ENCODE measurements at regions not wholly inside any gene's neighbourhood (a gene's known extent, or its start where the extent isn't known, plus 50 kb on each side); places are given as distances from the start of the nearest gene placed in this dataset.

DNA sequence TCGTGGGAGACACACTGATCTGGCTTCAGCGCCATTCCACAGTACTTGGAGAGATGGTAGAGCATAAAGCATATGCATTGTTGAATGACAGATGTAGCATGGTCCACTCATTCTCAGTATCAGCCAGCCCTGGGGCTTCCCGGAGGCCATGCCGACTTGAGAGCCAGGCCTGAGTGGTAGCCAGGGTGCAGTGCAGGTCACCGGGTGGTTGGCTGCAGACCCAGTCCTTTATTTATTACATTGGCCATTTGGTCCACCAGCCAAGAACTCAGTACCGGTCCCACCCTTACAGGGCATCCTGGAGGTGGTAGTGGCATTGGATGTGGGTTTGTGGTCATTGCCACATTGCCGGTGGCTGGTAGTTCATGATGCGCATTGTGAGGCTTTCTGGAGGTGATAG lies 121.6 kb upstream of the RTL1 start:
- TF ChIP-seq GATA3 (IDR thresholded peaks at IDR 0.05; ENCODE audit: low read depth, low read length) (no peak), GATA2 (IDR thresholded peaks at IDR 0.05; ENCODE audit: low read depth, low read length) (no peak)

DNA sequence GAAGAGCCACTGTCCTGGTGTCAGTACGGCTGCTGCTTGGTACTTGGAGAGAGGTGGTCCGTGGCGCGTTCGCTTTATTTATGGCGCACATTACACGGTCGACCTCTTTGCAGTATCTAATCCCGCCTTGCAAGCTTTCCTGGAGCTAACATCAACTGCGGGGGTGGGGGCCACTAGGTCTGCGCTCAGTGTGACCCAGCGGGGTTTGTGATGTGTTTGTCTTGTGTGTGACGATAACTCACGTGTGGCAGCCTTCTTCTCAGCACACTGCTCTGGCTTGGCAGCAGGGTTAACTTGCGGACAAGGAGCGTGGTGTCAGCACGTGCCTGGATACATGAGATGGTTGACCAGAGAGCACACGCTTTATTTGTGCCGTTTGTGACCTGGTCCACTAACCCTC lies 122.2 kb upstream of the RTL1 start:
- TF ChIP-seq GATA2 (IDR thresholded peaks at IDR 0.05; ENCODE audit: low read depth, low read length) (no peak), GATA3 (IDR thresholded peaks at IDR 0.05; ENCODE audit: low read depth, low read length) (no peak)

- no peak for TF ChIP-seq GATA2 (IDR thresholded peaks at IDR 0.05; ENCODE audit: low read depth, low read length)
- no peak for TF ChIP-seq GATA3 (IDR thresholded peaks at IDR 0.05; ENCODE audit: low read depth, low read length)
These were observed 122.8 kb upstream of the RTL1 start for GRCh38 chr14:101026341-101026740.

DNA sequence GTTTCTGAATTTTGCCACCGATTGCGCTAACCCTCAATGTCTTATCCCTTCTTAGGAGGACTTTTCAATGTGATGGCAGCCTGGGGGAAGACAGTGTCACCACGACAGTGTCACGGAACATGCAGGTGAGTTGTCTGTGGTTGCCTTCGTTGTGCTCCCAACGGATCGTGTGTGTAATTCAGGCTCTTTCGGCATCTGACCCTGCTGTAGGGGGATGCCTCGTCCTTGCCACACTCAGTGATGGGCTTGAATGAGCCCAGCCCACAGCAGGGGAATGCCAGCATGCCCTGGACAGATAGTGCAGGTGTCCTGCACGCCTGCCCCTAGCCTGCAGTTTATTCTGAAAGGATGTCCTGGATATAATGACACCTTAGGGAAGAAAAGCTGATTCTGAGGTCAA lies 123.8 kb upstream of the RTL1 start:
- TF ChIP-seq GATA2 (IDR thresholded peaks at IDR 0.05; ENCODE audit: low read depth, low read length) (no peak), GATA3 (IDR thresholded peaks at IDR 0.05; ENCODE audit: low read depth, low read length) (no peak)

GRCh38 chr14:101027966-101028365 lies 124.4 kb upstream of the RTL1 start:
- TF ChIP-seq GATA3 (IDR thresholded peaks at IDR 0.05; ENCODE audit: low read depth, low read length) (no peak), GATA2 (IDR thresholded peaks at IDR 0.05; ENCODE audit: low read depth, low read length) (no peak)

DNA sequence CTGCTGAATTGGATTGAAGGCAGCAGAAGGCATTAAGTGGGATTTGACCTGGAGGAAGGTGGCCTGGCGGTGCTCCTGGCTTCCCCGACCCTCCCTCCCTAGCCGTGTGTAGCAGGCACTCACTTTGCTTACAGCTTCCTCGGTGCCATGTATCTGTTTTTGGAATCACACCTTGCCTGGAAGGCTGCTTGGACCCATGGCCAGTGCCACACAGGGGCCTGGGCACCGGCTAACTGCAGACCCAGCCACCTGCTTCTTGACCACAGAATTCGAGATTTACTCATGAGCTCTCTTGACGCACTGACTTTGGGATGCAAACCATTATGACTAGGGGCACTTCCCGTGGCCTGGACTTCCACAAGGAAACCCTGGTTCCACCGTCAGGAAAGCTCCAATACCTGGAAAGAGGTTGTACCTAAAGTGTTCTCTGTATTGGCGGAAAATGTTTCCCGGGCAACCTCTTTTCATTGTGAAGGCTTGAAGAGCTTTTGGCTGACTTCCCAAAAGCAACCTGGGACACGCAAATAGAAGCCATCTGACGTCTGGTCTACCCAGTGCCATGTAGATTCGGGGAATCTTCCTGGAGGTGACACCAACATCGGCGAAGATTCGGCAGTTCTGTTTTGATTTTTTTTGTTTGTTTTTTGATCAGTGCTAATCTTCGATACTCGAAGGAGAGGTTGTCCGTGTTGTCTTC lies 125.6 kb upstream of the RTL1 start:
- TF ChIP-seq GATA2 (IDR thresholded peaks at IDR 0.05; ENCODE audit: low read depth, low read length) (no peak), GATA3 (IDR thresholded peaks at IDR 0.05; ENCODE audit: low read depth, low read length) (no peak)

GRCh38 chr14:101029668-101030290 lies 126.3 kb upstream of the RTL1 start:
- TF ChIP-seq GATA2 (IDR thresholded peaks at IDR 0.05; ENCODE audit: low read depth, low read length) (no peak), GATA3 (IDR thresholded peaks at IDR 0.05; ENCODE audit: low read depth, low read length) (no peak)

GRCh38 chr14:101030586-101030985 lies 127.1 kb upstream of the RTL1 start:
- TF ChIP-seq GATA3 (IDR thresholded peaks at IDR 0.05; ENCODE audit: low read depth, low read length) = no peak
- TF ChIP-seq GATA2 (IDR thresholded peaks at IDR 0.05; ENCODE audit: low read depth, low read length) = no peak

DNA sequence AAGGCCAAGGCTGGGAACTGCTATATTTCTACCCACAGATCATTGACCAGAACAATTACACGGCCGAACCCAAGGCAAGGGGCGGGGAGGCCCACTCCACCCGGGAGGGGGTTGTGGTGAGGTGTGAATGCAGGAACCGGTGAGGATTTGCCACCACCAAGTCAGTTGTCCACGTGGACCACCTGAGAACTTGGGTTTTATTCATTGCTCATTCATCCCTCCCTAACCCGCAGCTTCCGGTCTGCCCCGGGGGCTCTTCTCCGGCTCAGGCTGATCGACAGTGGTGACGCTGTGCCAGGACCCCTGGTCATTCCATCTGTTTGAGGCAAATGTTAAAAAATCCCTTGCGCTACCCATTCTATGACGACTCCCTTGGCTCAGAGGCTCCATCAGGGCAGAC lies 127.7 kb upstream of the RTL1 start:
- TF ChIP-seq GATA2 (IDR thresholded peaks at IDR 0.05; ENCODE audit: low read depth, low read length) (no peak), GATA3 (IDR thresholded peaks at IDR 0.05; ENCODE audit: low read depth, low read length) (no peak)

- TF ChIP-seq GATA3 (IDR thresholded peaks at IDR 0.05; ENCODE audit: low read depth, low read length) = no peak
- TF ChIP-seq GATA2 (IDR thresholded peaks at IDR 0.05; ENCODE audit: low read depth, low read length) = no peak
These were observed 128.2 kb upstream of the RTL1 start for GRCh38 chr14:101031721-101032120.

GRCh38 chr14:101032433-101032832 lies 128.9 kb upstream of the RTL1 start:
- TF ChIP-seq GATA3 (IDR thresholded peaks at IDR 0.05; ENCODE audit: low read depth, low read length) (no peak), GATA2 (IDR thresholded peaks at IDR 0.05; ENCODE audit: low read depth, low read length) (no peak)

- no peak for TF ChIP-seq GATA3 (IDR thresholded peaks at IDR 0.05; ENCODE audit: low read depth, low read length)
- no peak for TF ChIP-seq GATA2 (IDR thresholded peaks at IDR 0.05; ENCODE audit: low read depth, low read length)
These were observed 129.5 kb upstream of the RTL1 start for GRCh38 chr14:101033006-101033405.

DNA sequence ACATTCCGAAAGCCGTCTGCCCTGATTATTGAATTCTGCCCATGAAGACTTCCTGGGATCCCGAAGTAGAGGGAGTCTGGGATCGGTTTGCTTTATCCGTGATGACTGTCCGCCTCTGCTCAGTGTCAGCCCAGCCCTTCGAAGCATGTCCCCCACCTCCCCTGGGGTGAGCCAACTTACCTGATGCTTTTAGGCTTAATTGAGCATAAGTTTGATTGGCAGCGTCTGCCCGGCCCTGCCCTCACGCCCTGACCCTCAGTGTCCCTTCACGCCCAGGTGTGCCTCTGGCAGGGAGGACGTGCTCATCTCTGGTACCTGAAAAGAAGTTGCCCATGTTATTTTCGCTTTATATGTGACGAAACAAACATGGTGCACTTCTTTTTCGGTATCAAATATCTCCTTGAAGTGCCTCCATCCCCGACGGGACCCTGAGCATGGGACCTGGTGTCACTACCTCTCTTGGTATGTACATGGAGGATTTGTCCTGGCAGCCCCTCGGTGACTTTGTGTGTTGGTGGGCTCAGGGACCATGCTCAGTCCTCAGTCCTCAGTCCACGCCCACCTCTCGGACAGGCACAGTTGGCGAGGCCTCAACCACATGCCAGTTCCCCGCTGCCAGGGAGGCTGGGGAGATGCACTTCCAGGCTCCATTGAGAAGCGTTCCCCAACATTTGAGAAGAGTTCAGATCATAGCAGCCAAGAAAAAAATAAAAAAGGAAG lies 130.1 kb upstream of the RTL1 start:
- no peak for TF ChIP-seq GATA2 (IDR thresholded peaks at IDR 0.05; ENCODE audit: low read depth, low read length)
- TF ChIP-seq GATA3 (IDR thresholded peaks at IDR 0.05; ENCODE audit: low read depth, low read length) = no peak

DNA sequence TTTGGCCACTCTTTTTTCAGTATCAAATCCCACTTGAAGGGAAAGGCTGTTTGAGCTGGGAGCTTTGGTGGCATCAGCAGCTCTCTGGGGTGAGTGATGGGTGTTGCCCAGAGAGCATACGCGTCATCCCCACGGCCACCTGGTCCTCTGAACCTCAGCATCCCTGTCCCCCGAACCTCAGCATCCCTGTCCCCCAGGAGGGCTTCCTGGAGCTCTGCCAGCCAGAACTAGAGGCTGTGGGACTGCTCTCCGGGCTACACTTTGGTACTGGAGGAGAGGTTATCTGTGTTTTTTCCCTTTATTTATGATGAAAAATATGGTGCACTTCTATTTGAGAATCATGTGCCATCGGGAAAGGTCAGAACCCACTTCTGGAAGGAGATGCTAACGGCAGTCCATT lies 131.5 kb upstream of the RTL1 start:
- no peak for TF ChIP-seq GATA2 (IDR thresholded peaks at IDR 0.05; ENCODE audit: low read depth, low read length)
- no peak for TF ChIP-seq GATA3 (IDR thresholded peaks at IDR 0.05; ENCODE audit: low read depth, low read length)
